A673 (cell line): ENCODE measurements at regions not wholly inside any gene's neighbourhood (a gene's known extent, or its start where the extent isn't known, plus 50 kb on each side); places are given as distances from the start of the nearest gene placed in this dataset.

Experiments used
- BruUV-seq: library from RNA; stranded (reverse); fragments of 400-500 nt; replicated peaks from 2 replicates; lab custom pipeline; 2021; lab: Mats Ljungman, UMichigan
- CTCF ChIA-PET: fragments of 300-600 bp; sonication (Branson Sonifier 250); formaldehyde crosslinking; loops from one replicate; lab custom pipeline; 2022; ENCODE audit warnings: antibody characterized with exemption; lab: Charles Lee
- POLR2A ChIA-PET: fragments of 300-600 bp; sonication (Branson Sonifier 250); formaldehyde crosslinking; loops from one replicate; lab custom pipeline; 2022; ENCODE audit warnings: antibody characterized with exemption; ENCODE audit not compliant: low non-redundant PET; lab: Charles Lee
- DNase-seq: peaks from one replicate; pipeline ENCODE4 v3.0.0-alpha.2; 2015; ENCODE audit warnings: low spot score
- H3K27ac ChIP-seq: fragments of 200-600 bp; sonication (generic); 2 replicates; pipeline ENCODE4 v1.5.1; 2016; ENCODE audit warnings: mixed run types, low read depth, mild to moderate bottlenecking, mixed read lengths, antibody characterized with exemption, low read length; ENCODE audit not compliant: poor library complexity, severe bottlenecking
- H3K27me3 ChIP-seq: fragments of 200-600 bp; sonication (generic); replicated peaks from 2 replicates; pipeline ENCODE4 v1.6.1; 2017; ENCODE audit warnings: mixed run types, low read depth, mild to moderate bottlenecking, mixed read lengths, antibody characterized with exemption, low read length; ENCODE audit not compliant: insufficient read depth, poor library complexity
- H3K36me3 ChIP-seq: fragments of 200-600 bp; sonication (generic); 2 replicates; pipeline ENCODE4 v1.6.1; 2016; ENCODE audit warnings: mixed run types, mild to moderate bottlenecking, mixed read lengths, antibody characterized with exemption, low read length; ENCODE audit not compliant: insufficient read depth, poor library complexity, severe bottlenecking
- H3K4me1 ChIP-seq: fragments of 200-600 bp; sonication (generic); 2 replicates; pipeline ENCODE4 v1.6.1; 2017; ENCODE audit warnings: mixed run types, mild to moderate bottlenecking, mixed read lengths, antibody characterized with exemption, low read length; ENCODE audit not compliant: insufficient read depth, poor library complexity, severe bottlenecking
- H3K4me3 ChIP-seq: fragments of 200-600 bp; sonication (generic); 2 replicates; pipeline ENCODE4 v1.5.1; 2016; ENCODE audit warnings: low read depth, mixed run types, mild to moderate bottlenecking, mixed read lengths, low read length; ENCODE audit not compliant: poor library complexity, severe bottlenecking
- H3K9me3 ChIP-seq: fragments of 200-600 bp; sonication (generic); 2 replicates; pipeline ENCODE4 v1.6.1; 2016; ENCODE audit warnings: mixed run types, low read depth, mild to moderate bottlenecking, mixed read lengths, antibody characterized with exemption, low read length; ENCODE audit not compliant: poor library complexity, severe bottlenecking
- EZH2 ChIP-seq: fragments of 200-600 bp; sonication (generic); IDR thresholded peaks from 2 replicates; pipeline ENCODE4 v1.6.1; 2017; ENCODE audit warnings: borderline replicate concordance, low read depth, mild to moderate bottlenecking, mixed read lengths, antibody characterized with exemption, low read length; ENCODE audit not compliant: poor library complexity, severe bottlenecking
- intact Hi-C: fragments of 100-400 bp; cut with micrococcal nuclease; formaldehyde crosslinking; loops from one replicate; pipeline ENCODE4 v1.10.0; 2022; ENCODE audit not compliant: unreplicated experiment
- TF ChIP-seq, protein P1 (sequence below): fragments of 300-800, 200-600 bp; sonication (generic); conservative IDR thresholded peaks from 2 replicates; pipeline ENCODE4 v1.5.1; 2017; ENCODE audit warnings: low read depth, mild to moderate bottlenecking, antibody characterized with exemption, low read length, moderate library complexity, mixed read lengths

DNA sequence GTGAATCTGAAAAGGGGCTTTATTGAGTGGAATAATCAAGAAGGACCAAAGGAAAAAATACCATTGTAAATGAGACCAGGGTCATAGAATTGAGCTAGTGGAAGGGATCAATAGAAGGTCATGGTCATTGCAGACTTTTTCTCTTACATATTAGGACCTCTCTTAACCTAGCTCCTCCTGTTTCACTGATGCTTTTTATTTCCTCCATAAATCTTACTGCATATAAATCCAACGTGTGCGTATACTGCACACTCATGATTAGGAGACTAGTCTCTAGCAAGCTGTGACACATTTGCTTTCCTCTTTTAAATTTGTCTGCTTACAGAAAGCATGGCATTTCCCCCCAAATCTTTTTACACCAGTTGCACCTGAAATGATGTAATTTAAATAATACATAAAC lies 179.6 kb upstream of the B3GALT2 start:
- intact Hi-C loops: no loop called here
- Histone ChIP-seq H3K4me3 (no peak overlapping the region), H3K9me3 (no peaks in the 10 kb centered on the region), H3K27ac (no peak overlapping the region), H3K27me3 (no peaks in the 10 kb centered on the region), H3K4me1 (no peaks in the 10 kb centered on the region), H3K36me3 (no peaks in the 10 kb centered on the region)
- no peak for TF ChIP-seq EZH2
- no peak for DNase-seq
- CTCF ChIA-PET: no interaction called here
- no TSS peak for BruUV-seq
- POLR2A ChIA-PET: no interaction called here

DNA sequence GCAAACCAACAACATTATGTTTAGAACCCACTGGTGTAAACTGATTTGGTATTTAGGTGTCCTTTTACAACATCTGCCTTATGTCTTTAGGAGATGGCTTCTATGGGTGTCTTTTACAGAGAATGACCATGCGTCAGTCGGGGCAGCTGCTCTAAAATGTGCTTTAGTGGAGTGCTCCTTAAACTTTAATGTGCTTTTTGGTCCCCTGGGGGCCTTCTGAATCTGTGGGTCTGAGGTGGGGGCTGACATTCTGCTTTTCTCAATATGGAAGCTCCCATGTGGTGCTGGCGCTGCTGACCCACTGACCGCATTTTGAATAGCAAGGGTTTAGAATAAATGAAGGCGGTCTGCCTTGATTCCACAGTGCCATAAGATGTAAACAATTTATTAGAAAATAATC lies 173.2 kb upstream of the B3GALT2 start:
- POLR2A ChIA-PET: no interaction called here
- CTCF ChIA-PET: no interaction called here
- no peak for DNase-seq
- Histone ChIP-seq H3K27me3 (no peaks in the 10 kb centered on the region), H3K36me3 (no peaks in the 10 kb centered on the region), H3K9me3 (no peaks in the 10 kb centered on the region), H3K27ac (no peak overlapping the region), H3K4me3 (no peak overlapping the region), H3K4me1 (no peaks in the 10 kb centered on the region)
- intact Hi-C loops: no loop called here
- TF ChIP-seq EZH2: no peak
- TF ChIP-seq, protein P1, sequence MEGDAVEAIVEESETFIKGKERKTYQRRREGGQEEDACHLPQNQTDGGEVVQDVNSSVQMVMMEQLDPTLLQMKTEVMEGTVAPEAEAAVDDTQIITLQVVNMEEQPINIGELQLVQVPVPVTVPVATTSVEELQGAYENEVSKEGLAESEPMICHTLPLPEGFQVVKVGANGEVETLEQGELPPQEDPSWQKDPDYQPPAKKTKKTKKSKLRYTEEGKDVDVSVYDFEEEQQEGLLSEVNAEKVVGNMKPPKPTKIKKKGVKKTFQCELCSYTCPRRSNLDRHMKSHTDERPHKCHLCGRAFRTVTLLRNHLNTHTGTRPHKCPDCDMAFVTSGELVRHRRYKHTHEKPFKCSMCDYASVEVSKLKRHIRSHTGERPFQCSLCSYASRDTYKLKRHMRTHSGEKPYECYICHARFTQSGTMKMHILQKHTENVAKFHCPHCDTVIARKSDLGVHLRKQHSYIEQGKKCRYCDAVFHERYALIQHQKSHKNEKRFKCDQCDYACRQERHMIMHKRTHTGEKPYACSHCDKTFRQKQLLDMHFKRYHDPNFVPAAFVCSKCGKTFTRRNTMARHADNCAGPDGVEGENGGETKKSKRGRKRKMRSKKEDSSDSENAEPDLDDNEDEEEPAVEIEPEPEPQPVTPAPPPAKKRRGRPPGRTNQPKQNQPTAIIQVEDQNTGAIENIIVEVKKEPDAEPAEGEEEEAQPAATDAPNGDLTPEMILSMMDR: no peak
- BruUV-seq: no TSS peak

DNA sequence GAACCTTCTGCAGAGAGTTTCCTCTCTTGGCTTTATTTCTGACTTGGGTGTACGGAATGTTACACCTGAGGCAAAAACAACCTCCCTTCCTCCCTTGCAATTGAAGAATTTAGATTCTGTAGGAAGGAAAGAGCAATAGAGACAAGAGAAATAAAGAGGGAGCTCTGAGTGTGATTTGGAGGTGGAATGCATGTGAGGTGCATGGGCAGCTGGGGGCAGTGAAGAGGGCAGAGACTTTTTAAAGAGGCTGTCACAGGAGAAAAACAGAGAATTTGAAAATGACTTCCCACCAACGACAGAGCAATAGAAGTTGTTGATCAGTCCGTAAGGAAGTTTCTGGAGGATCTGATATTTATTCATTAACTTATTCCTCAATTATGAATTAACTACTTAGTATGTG lies 172.0 kb upstream of the B3GALT2 start:
- DNase-seq: no peak
- no TSS peak for BruUV-seq
- CTCF ChIA-PET: no interaction called here

DNA sequence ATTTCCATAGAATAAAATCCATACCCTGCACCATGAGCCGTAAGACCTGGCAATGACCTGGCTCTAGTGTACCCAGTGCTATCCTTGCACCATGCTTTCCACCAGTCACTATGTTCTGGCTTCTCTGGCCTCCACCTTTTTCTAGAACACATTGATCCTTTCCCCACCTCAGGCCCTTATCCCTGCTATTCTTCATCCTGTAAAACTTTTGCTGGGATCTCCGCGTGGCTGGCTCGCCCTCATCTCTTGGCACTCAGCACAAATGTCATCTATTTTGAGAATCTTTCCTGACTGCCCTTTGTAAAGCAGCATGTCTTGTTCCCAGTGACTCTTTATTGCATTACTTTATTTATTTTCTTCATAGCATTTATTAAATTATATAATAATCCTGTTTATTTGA lies 169.8 kb upstream of the B3GALT2 start:
- TF ChIP-seq, protein P1: no peak
- TF ChIP-seq EZH2: no peak
- no peaks in the 10 kb centered on the region for H3K27me3 ChIP-seq
- no peak overlapping the region for H3K27ac ChIP-seq
- CTCF ChIA-PET: no interaction called here
- H3K4me1 ChIP-seq: peaks cover 3% of the 10 kb centered on the region
- no TSS peak for BruUV-seq
- H3K36me3 ChIP-seq: no peaks in the 10 kb centered on the region
- POLR2A ChIA-PET: no interaction called here
- no peaks in the 10 kb centered on the region for H3K9me3 ChIP-seq
- no peak for DNase-seq
- no peak overlapping the region for H3K4me3 ChIP-seq
- intact Hi-C loops: no loop called here

More for the DNA sequence above, 172.0 kb upstream of the B3GALT2 start:
- Histone ChIP-seq H3K36me3 (no peaks in the 10 kb centered on the region), H3K4me1 (no peaks in the 10 kb centered on the region), H3K4me3 (no peak overlapping the region), H3K27me3 (no peaks in the 10 kb centered on the region), H3K27ac (no peak overlapping the region), H3K9me3 (no peaks in the 10 kb centered on the region)
- POLR2A ChIA-PET: no interaction called here
- TF ChIP-seq EZH2: no peak
- TF ChIP-seq, protein P1: no peak
- intact Hi-C loops: no loop called here
